Ishikawa (cell line): ENCODE measurements at regions not wholly inside any gene's neighbourhood (a gene's known extent, or its start where the extent isn't known, plus 50 kb on each side); places are given as distances from the start of the nearest gene placed in this dataset.

Experiments used
- CEBPB ChIP-seq: IDR thresholded peaks from 2 replicates; pipeline ENCODE4 v1.6.1; 2012
- CREB1 ChIP-seq: IDR thresholded peaks from 2 replicates; pipeline ENCODE4 v1.6.1; 2012; ENCODE audit warnings: low read depth
- EGR1 ChIP-seq: IDR thresholded peaks from 2 replicates; pipeline ENCODE4 v1.6.1; 2012
- EP300 ChIP-seq: IDR thresholded peaks from 2 replicates; pipeline ENCODE4 v1.6.1; 2012; ENCODE audit warnings: borderline replicate concordance
- FOXM1 ChIP-seq: IDR thresholded peaks from 2 replicates; pipeline ENCODE4 v1.6.1; 2012; ENCODE audit warnings: low read depth, borderline replicate concordance
- NFIC ChIP-seq: IDR thresholded peaks from 2 replicates; pipeline ENCODE4 v1.6.1; 2012
- RAD21 ChIP-seq: IDR thresholded peaks from 2 replicates; pipeline ENCODE4 v1.6.1; 2012; ENCODE audit warnings: low read depth
- REST ChIP-seq: IDR thresholded peaks from 2 replicates; pipeline ENCODE4 v1.6.1; 2012; ENCODE audit warnings: low read depth, mild to moderate bottlenecking
- TAF1 ChIP-seq: IDR thresholded peaks from 2 replicates; pipeline ENCODE4 v1.6.1; 2012; ENCODE audit warnings: low read depth, mild to moderate bottlenecking
- TCF12 ChIP-seq: IDR thresholded peaks from 2 replicates; pipeline ENCODE4 v1.6.1; 2012; ENCODE audit warnings: low read depth
- TEAD4 ChIP-seq: IDR thresholded peaks from 2 replicates; pipeline ENCODE4 v1.6.1; 2012
- YY1 ChIP-seq: IDR thresholded peaks from 2 replicates; pipeline ENCODE4 v1.6.1; 2012; ENCODE audit warnings: low read depth
- ZBTB7A ChIP-seq: IDR thresholded peaks from 2 replicates; pipeline ENCODE4 v1.6.1; 2012; ENCODE audit warnings: low read depth
- TF ChIP-seq, protein P1 (sequence below): IDR thresholded peaks from 2 replicates; pipeline ENCODE4 v1.6.1; 2012
- TF ChIP-seq, protein P2 (sequence below): IDR thresholded peaks from 2 replicates; pipeline ENCODE4 v1.6.1; 2012

GRCh38 chr2:145080426-145080825 is 560.5 kb upstream of the ZEB2 start:
- no peak for TF ChIP-seq REST
- no peak for TF ChIP-seq YY1
- TF ChIP-seq, protein P1, sequence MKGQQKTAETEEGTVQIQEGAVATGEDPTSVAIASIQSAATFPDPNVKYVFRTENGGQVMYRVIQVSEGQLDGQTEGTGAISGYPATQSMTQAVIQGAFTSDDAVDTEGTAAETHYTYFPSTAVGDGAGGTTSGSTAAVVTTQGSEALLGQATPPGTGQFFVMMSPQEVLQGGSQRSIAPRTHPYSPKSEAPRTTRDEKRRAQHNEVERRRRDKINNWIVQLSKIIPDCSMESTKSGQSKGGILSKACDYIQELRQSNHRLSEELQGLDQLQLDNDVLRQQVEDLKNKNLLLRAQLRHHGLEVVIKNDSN = no peak
- TF ChIP-seq CEBPB = no peak
- TF ChIP-seq EGR1 = no peak
- TF ChIP-seq TEAD4 = no peak

DNA sequence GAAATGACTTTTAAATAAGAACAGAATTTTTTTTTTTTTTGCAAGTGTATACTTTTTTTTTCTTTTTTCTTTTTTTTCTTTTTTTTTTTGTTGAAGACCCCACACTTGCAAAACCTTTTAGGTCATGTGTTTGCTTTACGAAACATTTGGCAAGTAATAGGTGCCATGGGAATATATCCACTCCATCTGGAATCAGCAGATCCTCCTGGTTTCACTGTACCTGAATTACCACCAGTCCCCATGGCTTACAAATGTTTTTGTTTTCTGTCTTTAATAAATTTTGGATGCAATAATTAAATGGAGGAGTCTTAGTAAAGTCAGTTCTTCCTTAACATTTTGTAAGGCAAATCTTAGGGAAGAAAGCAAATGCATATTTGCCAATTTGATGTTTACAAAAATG is 559.7 kb upstream of the ZEB2 start:
- no peak for TF ChIP-seq EGR1
- no peak for TF ChIP-seq REST
- no peak for TF ChIP-seq RAD21
- no peak for TF ChIP-seq TAF1
- TF ChIP-seq, protein P1 = no peak
- TF ChIP-seq CEBPB = no peak
- TF ChIP-seq EP300 = no peak
- TF ChIP-seq, protein P2, sequence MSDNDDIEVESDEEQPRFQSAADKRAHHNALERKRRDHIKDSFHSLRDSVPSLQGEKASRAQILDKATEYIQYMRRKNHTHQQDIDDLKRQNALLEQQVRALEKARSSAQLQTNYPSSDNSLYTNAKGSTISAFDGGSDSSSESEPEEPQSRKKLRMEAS = no peak
- no peak for TF ChIP-seq TCF12
- TF ChIP-seq YY1 = no peak
- no peak for TF ChIP-seq TEAD4
- no peak for TF ChIP-seq NFIC
- no peak for TF ChIP-seq ZBTB7A
- TF ChIP-seq FOXM1 = no peak
- TF ChIP-seq CREB1 = no peak

- TF ChIP-seq TAF1 = no peak
- TF ChIP-seq, protein P2 = no peak
Measured at GRCh38 chr2:145078923-145079322, 559.0 kb upstream of the ZEB2 start.

DNA sequence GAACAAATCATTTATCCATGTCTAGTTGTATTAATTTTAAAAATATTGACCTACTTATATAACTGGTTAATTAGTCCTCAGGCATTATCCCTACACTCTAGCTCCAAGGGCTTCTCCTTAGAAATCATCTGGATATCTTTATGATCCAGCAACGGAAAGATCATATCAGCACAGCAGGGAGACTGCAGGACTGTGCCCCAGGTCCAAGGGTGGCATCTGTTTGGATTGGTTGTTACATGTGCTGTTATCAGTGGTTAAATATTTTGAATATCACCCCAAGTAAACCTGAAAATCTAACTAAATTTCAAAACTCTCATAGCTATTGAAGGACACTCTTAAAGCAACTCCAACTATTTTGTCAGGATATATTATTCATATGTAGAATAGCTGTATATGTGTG is 556.2 kb upstream of the ZEB2 start:
- TF ChIP-seq CEBPB (no peak), EP300 (no peak), YY1 (no peak), RAD21 (no peak), FOXM1 (no peak), TCF12 (no peak), EGR1 (no peak), ZBTB7A (no peak), TEAD4 (no peak), NFIC (no peak), REST (no peak), CREB1 (no peak), TAF1 (no peak)
- TF ChIP-seq, protein P1 = no peak
- TF ChIP-seq, protein P2 = no peak

- TF ChIP-seq TCF12 (no peak), RAD21 (no peak), FOXM1 (no peak), CEBPB (no peak)
Measured at GRCh38 chr2:145075454-145076062, 555.6 kb upstream of the ZEB2 start.
